H9 (cell line): ENCODE measurements at regions not wholly inside any gene's neighbourhood (a gene's known extent, or its start where the extent isn't known, plus 50 kb on each side); places are given as distances from the start of the nearest gene placed in this dataset.

Experiments
- DNase-seq: peaks from one replicate; pipeline ENCODE4 v3.0.0-alpha.2; 2017
- H2AFZ ChIP-seq: one replicate; pipeline ENCODE4 v1.6.1; 2013; ENCODE audit warnings: mild to moderate bottlenecking, low read length, control low read depth, moderate library complexity
- H2AK5ac ChIP-seq: 2 replicates; pipeline ENCODE4 v1.6.1; 2013; ENCODE audit warnings: low read length, control low read depth, mixed read lengths; ENCODE audit not compliant: insufficient read length
- H2BK120ac ChIP-seq: one replicate; pipeline ENCODE4 v1.6.1; 2013; ENCODE audit warnings: low read depth, mild to moderate bottlenecking, low read length, control low read depth, inconsistent platforms; ENCODE audit not compliant: poor library complexity, severe bottlenecking
- H2BK12ac ChIP-seq: 2 replicates; pipeline ENCODE4 v1.6.1; 2013; ENCODE audit warnings: low read length, control low read depth, mixed read lengths, low read depth; ENCODE audit not compliant: insufficient read length
- H2BK15ac ChIP-seq: 2 replicates; pipeline ENCODE4 v1.6.1; 2013; ENCODE audit warnings: low read depth, low read length, control low read depth
- H2BK20ac ChIP-seq: one replicate; pipeline ENCODE4 v1.6.1; 2013; ENCODE audit warnings: low read depth, mild to moderate bottlenecking, low read length, control low read depth, inconsistent platforms; ENCODE audit not compliant: poor library complexity, severe bottlenecking
- H2BK5ac ChIP-seq: 2 replicates; pipeline ENCODE4 v1.6.1; 2013; ENCODE audit warnings: low read length, control low read depth, mixed read lengths; ENCODE audit not compliant: insufficient read length
- H3K14ac ChIP-seq: 2 replicates; pipeline ENCODE4 v1.6.1; 2013; ENCODE audit warnings: low read length, control low read depth; ENCODE audit not compliant: insufficient read depth
- H3K18ac ChIP-seq: 2 replicates; pipeline ENCODE4 v1.6.1; 2013; ENCODE audit warnings: low read depth, mild to moderate bottlenecking, mixed read lengths, low read length, control low read depth; ENCODE audit not compliant: insufficient read length
- H3K23ac ChIP-seq: 2 replicates; pipeline ENCODE4 v1.6.1; 2013; ENCODE audit warnings: low read length, control low read depth, mixed read lengths, low read depth; ENCODE audit not compliant: insufficient read length
- H3K23me2 ChIP-seq: 2 replicates; pipeline ENCODE4 v1.6.1; 2013; ENCODE audit warnings: low read depth, mild to moderate bottlenecking, mixed read lengths, low read length, control low read depth; ENCODE audit not compliant: insufficient read length, poor library complexity, severe bottlenecking
- H3K27ac ChIP-seq: 2 replicates; pipeline ENCODE4 v1.5.1; 2013; ENCODE audit warnings: low read length, control low read depth, mixed read lengths, low read depth; ENCODE audit not compliant: insufficient read length
- H3K27me3 ChIP-seq: 2 replicates; pipeline ENCODE4 v1.6.1; 2013; ENCODE audit warnings: low read length, control low read depth, inconsistent platforms; ENCODE audit not compliant: insufficient read depth
- H3K4ac ChIP-seq: 2 replicates; pipeline ENCODE4 v1.6.1; 2013; ENCODE audit warnings: low read depth, mild to moderate bottlenecking, control low read depth, inconsistent platforms, low read length, moderate library complexity
- H3K4me1 ChIP-seq: 2 replicates; pipeline ENCODE4 v1.6.1; 2013; ENCODE audit warnings: low read length, control low read depth, inconsistent platforms; ENCODE audit not compliant: insufficient read depth
- H3K4me2 ChIP-seq: 2 replicates; pipeline ENCODE4 v1.6.1; 2013; ENCODE audit warnings: low read length, control low read depth, mixed read lengths; ENCODE audit not compliant: insufficient read length, insufficient read depth
- H3K56ac ChIP-seq: 2 replicates; pipeline ENCODE4 v1.6.1; 2013; ENCODE audit warnings: low read depth, mild to moderate bottlenecking, mixed read lengths, low read length, control low read depth; ENCODE audit not compliant: insufficient read length
- H3K79me1 ChIP-seq: 2 replicates; pipeline ENCODE4 v1.6.1; 2013; ENCODE audit warnings: low read depth, mild to moderate bottlenecking, moderate library complexity, low read length, control low read depth, inconsistent platforms; ENCODE audit not compliant: insufficient read depth, poor library complexity, severe bottlenecking
- H3K79me2 ChIP-seq: 2 replicates; pipeline ENCODE4 v1.6.1; 2013; ENCODE audit warnings: low read length, control low read depth, inconsistent platforms; ENCODE audit not compliant: insufficient read depth
- H3K9ac ChIP-seq: 2 replicates; pipeline ENCODE4 v1.6.1; 2013; ENCODE audit warnings: low read length, control low read depth, mixed read lengths; ENCODE audit not compliant: insufficient read length; ENCODE audit errors: extremely low read depth
- H3K9me3 ChIP-seq: one replicate; pipeline ENCODE4 v1.6.1; 2013; ENCODE audit warnings: low read depth, low read length, inconsistent platforms; ENCODE audit not compliant: control insufficient read depth
- H3T11ph ChIP-seq: one replicate; pipeline ENCODE4 v1.6.1; 2013; ENCODE audit warnings: mild to moderate bottlenecking, low read length, control low read depth, inconsistent platforms
- H4K20me1 ChIP-seq: one replicate; pipeline ENCODE4 v1.6.1; 2013; ENCODE audit not compliant: control insufficient read depth, insufficient read length, insufficient read depth
- H4K5ac ChIP-seq: 2 replicates; pipeline ENCODE4 v1.6.1; 2013; ENCODE audit warnings: low read depth, mild to moderate bottlenecking, mixed read lengths, low read length, control low read depth; ENCODE audit not compliant: insufficient read length
- H4K8ac ChIP-seq: replicated peaks from 2 replicates; pipeline ENCODE4 v1.6.1; 2013; ENCODE audit warnings: low read length, control low read depth, mixed read lengths, low read depth; ENCODE audit not compliant: insufficient read length
- H4K91ac ChIP-seq: 2 replicates; pipeline ENCODE4 v1.6.1; 2013; ENCODE audit warnings: low read depth, mild to moderate bottlenecking, moderate library complexity, mixed read lengths, low read length, control low read depth; ENCODE audit not compliant: insufficient read length
- H3K27ac Mint-ChIP-seq, 3 experiments: 2 replicates in 2 of 3; 3 replicates in 1 of 3; pipeline ENCODE4 v1.8.0; 2020 to 2021; ENCODE audit warnings: mixed read lengths in 3 of 3, mild to moderate bottlenecking in 1 of 3, moderate library complexity in 1 of 3
- H3K27me3 Mint-ChIP-seq: 2 replicates; pipeline ENCODE4 v1.8.0; 2021; ENCODE audit warnings: low read depth, mild to moderate bottlenecking, moderate library complexity, mixed read lengths
- H3K36me3 Mint-ChIP-seq, 3 experiments: 2 replicates in 2 of 3; 3 replicates in 1 of 3; pipeline ENCODE4 v1.8.0; 2020 to 2021; ENCODE audit warnings: low read depth in 3 of 3, mixed read lengths in 3 of 3; ENCODE audit not compliant: insufficient read depth in 1 of 3
- H3K4me1 Mint-ChIP-seq, 2 experiments: 2 replicates each; pipeline ENCODE4 v1.8.0; 2020; ENCODE audit warnings: mixed read lengths in 2 of 2
- H3K4me3 Mint-ChIP-seq, 2 experiments: 2 replicates in 1 of 2; 3 replicates in 1 of 2; pipeline ENCODE4 v1.8.0; 2020 to 2021; ENCODE audit warnings: mild to moderate bottlenecking in 2 of 2, mixed read lengths in 2 of 2, moderate library complexity in 1 of 2
- H3K9me3 Mint-ChIP-seq, 2 experiments: 2 replicates in 1 of 2; 3 replicates in 1 of 2; pipeline ENCODE4 v1.8.0; 2020; ENCODE audit warnings: mild to moderate bottlenecking in 2 of 2, mixed read lengths in 2 of 2, moderate library complexity in 1 of 2
- CTCF ChIP-seq: fragments of 200-600 bp; sonication (generic); conservative IDR thresholded peaks from 3 replicates; pipeline ENCODE4 v1.8.0; 2021; ENCODE audit warnings: antibody characterized with exemption, mild to moderate bottlenecking
- WGBS: extraction: QIAGEN DNeasy Blood & Tissue Kit; methylation state at CpG from one replicate; pipeline ENCODE4 v1.1.7; 2013; ENCODE audit warnings: missing lambda C conversion rate, low lambda C conversion rate, mixed read lengths; ENCODE audit not compliant: insufficient read length; ENCODE audit errors: extremely low coverage; 5-methylcytosine and 5-hydroxymethylcytosine counted together

- Histone ChIP-seq H3K27ac (no peak overlapping the region), H3K27me3 (no peaks in the 10 kb centered on the region), H4K91ac (no peak overlapping the region), H2AFZ (no peak overlapping the region), H3K18ac (no peak overlapping the region), H2BK20ac (no peak overlapping the region), H3K4ac (no peak overlapping the region), H3K4me2 (no peak overlapping the region), H3K9ac (no peak overlapping the region), H2BK12ac (no peak overlapping the region), H3K14ac (no peak overlapping the region), H3K79me1 (no peaks in the 10 kb centered on the region), H3K23me2 (no peaks in the 10 kb centered on the region), H2BK120ac (no peak overlapping the region), H4K5ac (no peak overlapping the region), H2BK5ac (no peak overlapping the region), H4K20me1 (no peaks in the 10 kb centered on the region), H2AK5ac (no peak overlapping the region), H3K56ac (no peak overlapping the region), H3K9me3 (no peaks in the 10 kb centered on the region), H3T11ph (no peak overlapping the region), H2BK15ac (no peak overlapping the region), H3K4me1 (no peaks in the 10 kb centered on the region; the same call in 1 of the 2 replicates), H3K79me2 (no peaks in the 10 kb centered on the region), H3K23ac (no peak overlapping the region), H4K8ac (no peak overlapping the region)
- Mint-ChIP-seq H3K36me3 (no peaks in the 10 kb centered on the region), H3K27me3 (no peaks in the 10 kb centered on the region), H3K27ac (no peak overlapping the region), H3K4me1 (peaks cover 13 to 17% of the 10 kb centered on the region in 2 experiments), H3K4me3 (no peak overlapping the region), H3K9me3 (no peaks in the 10 kb centered on the region)
- no peak for DNase-seq
- WGBS: no CpG with 5 or more reads among the region's 3 CpGs
- no peak for TF ChIP-seq CTCF
These were observed 151.4 kb downstream of the CHRM3 start for GRCh38 chr1:239537795-239538194.
